HEK293 (cell line): ENCODE measurements at regions not wholly inside any gene's neighbourhood (a gene's known extent, or its start where the extent isn't known, plus 50 kb on each side); places are given as distances from the start of the nearest gene placed in this dataset.

Experiments used
- CTCF ChIA-PET: fragments of 350-600 bp; formaldehyde crosslinking; extraction: SDS; loops from one replicate; lab custom pipeline; 2021; ENCODE audit warnings: antibody characterized with exemption; lab: Yijun Ruan, JAX
- POLR2A ChIA-PET: fragments of 300-600 bp; formaldehyde crosslinking; extraction: SDS; loops from one replicate; lab custom pipeline; 2020; ENCODE audit warnings: antibody characterized with exemption, inconsistent platforms; lab: Yijun Ruan, JAX
- H3K27ac ChIP-seq: fragments of 200-500 bp; sonication (Bioruptor generic); 2 replicates; pipeline ENCODE4 v1.5.1; 2014; ENCODE audit warnings: low read depth, low read length, control low read depth, inconsistent platforms; ENCODE audit errors: extremely low read depth
- H3K36me3 ChIP-seq, 2 experiments: fragments of 200-500 bp in 1 of 2; sonication (Bioruptor generic) in 1 of 2; 1 replicate in 1 of 2; 2 replicates in 1 of 2; pipeline ENCODE4 v1.5.1; 2014 to 2017; ENCODE audit warnings: inconsistent platforms in 2 of 2, low read length in 2 of 2; ENCODE audit not compliant: control insufficient read depth in 2 of 2, insufficient read depth in 1 of 2
- H3K4me1 ChIP-seq: fragments of 200-500 bp; sonication (Bioruptor generic); 2 replicates; pipeline ENCODE4 v1.5.1; 2014; ENCODE audit warnings: mild to moderate bottlenecking, low read length, inconsistent platforms; ENCODE audit not compliant: control insufficient read depth, insufficient read depth
- H3K4me3 ChIP-seq: 2 replicates; pipeline ENCODE4 v1.5.1; 2011; ENCODE audit warnings: low read depth, mild to moderate bottlenecking, control low read depth, low read length, moderate library complexity
- H3K9me3 ChIP-seq: fragments of 200-500 bp; sonication (Bioruptor generic); 2 replicates; pipeline ENCODE4 v1.5.1; 2014; ENCODE audit warnings: low read depth, low read length, inconsistent platforms; ENCODE audit not compliant: control insufficient read depth, insufficient read depth
- FEZF1 ChIP-seq: fragments of 450-650 bp; formaldehyde crosslinking; IDR thresholded peaks from 2 replicates; pipeline ENCODE4 v1.5.1; 2016; ENCODE audit warnings: missing biosample characterization, missing genetic modification characterization
- GLI2 ChIP-seq: fragments of 450-650 bp; formaldehyde crosslinking; IDR thresholded peaks from 2 replicates; pipeline ENCODE4; 2017; ENCODE audit warnings: missing biosample characterization, missing genetic modification characterization, low read depth, borderline replicate concordance
- INSM2 ChIP-seq: fragments of 450-650 bp; formaldehyde crosslinking; IDR thresholded peaks from 2 replicates; pipeline ENCODE4 v1.5.1; 2016; ENCODE audit warnings: missing biosample characterization, missing genetic modification characterization
- KLF16 ChIP-seq: fragments of 450-650 bp; formaldehyde crosslinking; IDR thresholded peaks from 2 replicates; pipeline ENCODE4 v1.5.1; 2017; ENCODE audit warnings: missing biosample characterization, missing genetic modification characterization
- MZF1 ChIP-seq: fragments of 450-650 bp; formaldehyde crosslinking; IDR thresholded peaks from 2 replicates; pipeline ENCODE4 v1.5.1; 2017; ENCODE audit warnings: missing biosample characterization, missing genetic modification characterization, borderline replicate concordance
- PRDM4 ChIP-seq: fragments of 450-650 bp; formaldehyde crosslinking; IDR thresholded peaks from 2 replicates; pipeline ENCODE4 v1.5.1; 2017; ENCODE audit warnings: missing biosample characterization, missing genetic modification characterization
- REPIN1 ChIP-seq: fragments of 450-650 bp; formaldehyde crosslinking; IDR thresholded peaks from 2 replicates; pipeline ENCODE4 v1.5.1; 2017; ENCODE audit warnings: missing biosample characterization, missing genetic modification characterization, low read depth
- TCF7L2 ChIP-seq: IDR thresholded peaks from 2 replicates; pipeline ENCODE4 v1.6.1; 2011; ENCODE audit warnings: low read depth, mild to moderate bottlenecking, inconsistent platforms, low read length, moderate library complexity, borderline replicate concordance
- ZBTB11 ChIP-seq: fragments of 450-650 bp; formaldehyde crosslinking; conservative IDR thresholded peaks from 2 replicates; pipeline ENCODE4 v1.5.1; 2016; ENCODE audit warnings: low read depth, missing biosample characterization, missing genetic modification characterization
- ZBTB17 ChIP-seq: fragments of 450-650 bp; formaldehyde crosslinking; IDR thresholded peaks from 2 replicates; pipeline ENCODE4 v1.5.1; 2016; ENCODE audit warnings: missing biosample characterization, missing genetic modification characterization
- ZBTB8A ChIP-seq: fragments of 450-650 bp; formaldehyde crosslinking; IDR thresholded peaks from 2 replicates; pipeline ENCODE4 v1.5.1; 2016; ENCODE audit warnings: missing biosample characterization, missing genetic modification characterization
- ZFP3 ChIP-seq: fragments of 450-650 bp; formaldehyde crosslinking; IDR thresholded peaks from 2 replicates; pipeline ENCODE4 v1.5.1; 2016; ENCODE audit warnings: low read depth, missing biosample characterization, missing genetic modification characterization
- ZFP41 ChIP-seq: fragments of 450-650 bp; formaldehyde crosslinking; IDR thresholded peaks from 2 replicates; pipeline ENCODE4 v1.5.1; 2016; ENCODE audit warnings: missing biosample characterization, missing genetic modification characterization, borderline replicate concordance
- ZNF148 ChIP-seq: fragments of 450-650 bp; formaldehyde crosslinking; IDR thresholded peaks from 2 replicates; pipeline ENCODE4 v1.5.0; 2017; ENCODE audit warnings: missing biosample characterization, missing genetic modification characterization, borderline replicate concordance
- ZNF175 ChIP-seq: fragments of 450-650 bp; formaldehyde crosslinking; IDR thresholded peaks from 2 replicates; pipeline ENCODE4 v1.5.1; 2016; ENCODE audit warnings: missing biosample characterization, missing genetic modification characterization
- ZNF24 ChIP-seq: fragments of 450-650 bp; formaldehyde crosslinking; IDR thresholded peaks from 2 replicates; pipeline ENCODE4 v1.5.1; 2016; ENCODE audit warnings: missing biosample characterization, missing genetic modification characterization
- ZNF302 ChIP-seq: fragments of 450-650 bp; formaldehyde crosslinking; IDR thresholded peaks from 2 replicates; pipeline ENCODE4 v1.5.1; 2016; ENCODE audit warnings: missing biosample characterization, missing genetic modification characterization, low read depth
- ZNF501 ChIP-seq: fragments of 450-650 bp; formaldehyde crosslinking; IDR thresholded peaks from 2 replicates; pipeline ENCODE4 v1.5.1; 2016; ENCODE audit warnings: missing biosample characterization, missing genetic modification characterization
- ZNF555 ChIP-seq: fragments of 450-650 bp; formaldehyde crosslinking; conservative IDR thresholded peaks from 2 replicates; pipeline ENCODE4 v1.5.1; 2017; ENCODE audit warnings: missing biosample characterization, mild to moderate bottlenecking, missing genetic modification characterization, inconsistent platforms
- ZNF600 ChIP-seq: fragments of 450-650 bp; formaldehyde crosslinking; IDR thresholded peaks from 2 replicates; pipeline ENCODE4 v1.5.1; 2016; ENCODE audit warnings: missing biosample characterization, missing genetic modification characterization
- ZNF654 ChIP-seq: fragments of 450-650 bp; formaldehyde crosslinking; IDR thresholded peaks from 2 replicates; pipeline ENCODE4 v1.5.1; 2016; ENCODE audit warnings: low read depth, missing biosample characterization, missing genetic modification characterization
- ZNF791 ChIP-seq: fragments of 450-650 bp; formaldehyde crosslinking; IDR thresholded peaks from 2 replicates; pipeline ENCODE4 v1.5.1; 2016; ENCODE audit warnings: missing biosample characterization, missing genetic modification characterization
- ZSCAN16 ChIP-seq: fragments of 450-650 bp; formaldehyde crosslinking; IDR thresholded peaks from 2 replicates; pipeline ENCODE4 v1.5.1; 2016; ENCODE audit warnings: missing biosample characterization, missing genetic modification characterization
- TF ChIP-seq, protein P1 (sequence below): fragments of 450-650 bp; IDR thresholded peaks from 2 replicates; pipeline ENCODE4 v1.5.1; 2018; ENCODE audit warnings: missing biosample characterization, missing genetic modification characterization

GRCh38 chr10:44193567-44194220 is 191.2 kb downstream of the CXCL12 start:
- Histone ChIP-seq H3K36me3 (no peaks in the 10 kb centered on the region), H3K4me1 (peaks cover 11% of the 10 kb centered on the region)
- TF ChIP-seq PRDM4, result no peak
- no peak for TF ChIP-seq ZNF654 (tag by site-specific recombination)
- no peak for TF ChIP-seq ZNF148
- TF ChIP-seq, protein P1, sequence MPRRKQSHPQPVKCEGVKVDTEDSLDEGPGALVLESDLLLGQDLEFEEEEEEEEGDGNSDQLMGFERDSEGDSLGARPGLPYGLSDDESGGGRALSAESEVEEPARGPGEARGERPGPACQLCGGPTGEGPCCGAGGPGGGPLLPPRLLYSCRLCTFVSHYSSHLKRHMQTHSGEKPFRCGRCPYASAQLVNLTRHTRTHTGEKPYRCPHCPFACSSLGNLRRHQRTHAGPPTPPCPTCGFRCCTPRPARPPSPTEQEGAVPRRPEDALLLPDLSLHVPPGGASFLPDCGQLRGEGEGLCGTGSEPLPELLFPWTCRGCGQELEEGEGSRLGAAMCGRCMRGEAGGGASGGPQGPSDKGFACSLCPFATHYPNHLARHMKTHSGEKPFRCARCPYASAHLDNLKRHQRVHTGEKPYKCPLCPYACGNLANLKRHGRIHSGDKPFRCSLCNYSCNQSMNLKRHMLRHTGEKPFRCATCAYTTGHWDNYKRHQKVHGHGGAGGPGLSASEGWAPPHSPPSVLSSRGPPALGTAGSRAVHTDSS (tag by site-specific recombination), result no peak
- no peak for TF ChIP-seq ZNF24
- TF ChIP-seq ZFP3 (tag by site-specific recombination), result no peak
- TF ChIP-seq ZBTB17 (tag by site-specific recombination), result no peak
- no peak for TF ChIP-seq MZF1 (tag by site-specific recombination)
- TF ChIP-seq ZNF501 (tag by site-specific recombination), result no peak
- TF ChIP-seq ZNF600 (tag by site-specific recombination), result no peak
- TF ChIP-seq, all 188 proteins: peak for 0
- CTCF ChIA-PET, result interaction anchor here (0.6 kb wide), 2 partner anchors 55 to 505 kb away, joined by 3 to 6 read pairs; no protein-coding TSS in a partner anchor
- Histone ChIP-seq H3K27ac (no peak overlapping the region), H3K4me3 (no peak overlapping the region), H3K9me3 (no peaks in the 10 kb centered on the region)
- POLR2A ChIA-PET, result no interaction called here

- Histone ChIP-seq H3K9me3 (no peaks in the 10 kb centered on the region), H3K4me1 (peaks cover 11% of the 10 kb centered on the region), H3K4me3 (no peak overlapping the region), H3K36me3 (no peaks in the 10 kb centered on the region), H3K27ac (no peak overlapping the region)
- POLR2A ChIA-PET, result no interaction called here
- CTCF ChIA-PET, result interaction anchor here (0.6 kb wide), 1 partner anchor 505 kb away, joined by 6 read pairs; no protein-coding TSS in a partner anchor
- TF ChIP-seq REPIN1 (tag by site-specific recombination) (no peak), ZNF175 (tag by site-specific recombination) (no peak), FEZF1 (no peak), TCF7L2 (no peak), ZNF24 (no peak), ZNF555 (no peak), ZNF302 (tag by site-specific recombination) (no peak), ZBTB8A (tag by site-specific recombination) (no peak), ZSCAN16 (tag by site-specific recombination) (no peak), GLI2 (tag by site-specific recombination) (no peak), KLF16 (tag by site-specific recombination) (no peak), ZNF791 (tag by site-specific recombination) (no peak), ZBTB11 (tag by site-specific recombination) (no peak), INSM2 (tag by site-specific recombination) (no peak), ZFP41 (no peak)
Measured at GRCh38 chr10:44193166-44193565, 191.7 kb downstream of the CXCL12 start.
